ENCODE measurements at regions not wholly inside any gene's neighbourhood (a gene's known extent, or its start where the extent isn't known, plus 50 kb on each side); places are given as distances from the start of the nearest gene placed in this dataset.

DNA sequence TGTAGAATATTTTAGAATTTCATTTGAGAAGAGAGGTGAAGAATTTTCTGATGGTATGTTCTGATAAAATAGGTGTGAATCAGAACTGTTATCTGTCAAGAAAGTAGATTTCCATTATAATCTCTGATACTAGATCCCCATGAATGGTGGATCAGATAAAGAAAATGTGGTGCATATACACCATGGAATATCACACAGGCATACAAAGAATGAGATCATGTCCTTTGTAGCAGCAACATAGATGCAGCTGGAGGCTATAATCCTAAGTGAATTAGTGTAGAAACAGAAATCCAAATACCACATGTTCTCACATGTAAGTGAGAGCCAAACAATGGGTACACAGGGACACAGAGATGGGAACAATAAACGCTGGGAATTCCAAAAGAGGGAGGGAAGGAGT is 372.0 kb upstream of the ATP2B1 start:
- H3K4me2 ChIP-seq (ENCODE audit: low read length), result no peak overlapping the region
- no peaks in the 10 kb centered on the region for H3K36me3 ChIP-seq (ENCODE audit: insufficient read depth, low read length)
- Mint-ChIP-seq H3K36me3 (ENCODE audit: low read depth, unreplicated experiment) (no peaks in the 10 kb centered on the region), H3K27me3 (ENCODE audit: low read depth, unreplicated experiment) (no peaks in the 10 kb centered on the region), H3K4me1 (ENCODE audit: low read depth, unreplicated experiment) (peaks cover 9% of the 10 kb centered on the region), H3K9me3 (ENCODE audit: unreplicated experiment) (no peaks in the 10 kb centered on the region), H3K27ac (ENCODE audit: unreplicated experiment) (no peak overlapping the region), H3K4me3 (ENCODE audit: unreplicated experiment) (no peak overlapping the region)
- no peak for FAIRE-seq
- TF ChIP-seq EZH2 (IDR thresholded peaks at IDR 0.05; ENCODE audit: insufficient read depth, low read length), result no peak
- TF ChIP-seq, protein P1, sequence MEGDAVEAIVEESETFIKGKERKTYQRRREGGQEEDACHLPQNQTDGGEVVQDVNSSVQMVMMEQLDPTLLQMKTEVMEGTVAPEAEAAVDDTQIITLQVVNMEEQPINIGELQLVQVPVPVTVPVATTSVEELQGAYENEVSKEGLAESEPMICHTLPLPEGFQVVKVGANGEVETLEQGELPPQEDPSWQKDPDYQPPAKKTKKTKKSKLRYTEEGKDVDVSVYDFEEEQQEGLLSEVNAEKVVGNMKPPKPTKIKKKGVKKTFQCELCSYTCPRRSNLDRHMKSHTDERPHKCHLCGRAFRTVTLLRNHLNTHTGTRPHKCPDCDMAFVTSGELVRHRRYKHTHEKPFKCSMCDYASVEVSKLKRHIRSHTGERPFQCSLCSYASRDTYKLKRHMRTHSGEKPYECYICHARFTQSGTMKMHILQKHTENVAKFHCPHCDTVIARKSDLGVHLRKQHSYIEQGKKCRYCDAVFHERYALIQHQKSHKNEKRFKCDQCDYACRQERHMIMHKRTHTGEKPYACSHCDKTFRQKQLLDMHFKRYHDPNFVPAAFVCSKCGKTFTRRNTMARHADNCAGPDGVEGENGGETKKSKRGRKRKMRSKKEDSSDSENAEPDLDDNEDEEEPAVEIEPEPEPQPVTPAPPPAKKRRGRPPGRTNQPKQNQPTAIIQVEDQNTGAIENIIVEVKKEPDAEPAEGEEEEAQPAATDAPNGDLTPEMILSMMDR (IDR thresholded peaks at IDR 0.05; ENCODE audit: insufficient read depth, low read depth, low read length), result no peak
- no peaks in the 10 kb centered on the region for H3K9me3 ChIP-seq (ENCODE audit: insufficient read depth, low read depth, low read length)
- H4K20me1 ChIP-seq (ENCODE audit: insufficient read depth, low read length), result no peaks in the 10 kb centered on the region
- no peaks in the 10 kb centered on the region for H3K79me2 ChIP-seq (ENCODE audit: insufficient read depth, low read length)
- DNase-seq (ENCODE audit: low read depth), result no peak
- H3K4me1 ChIP-seq (ENCODE audit: insufficient read depth, low read length), result peaks cover 1% of the 10 kb centered on the region
- H3K4me3 ChIP-seq (ENCODE audit: insufficient read depth, low read depth, low read length), result no peak overlapping the region
- no peak overlapping the region for H3K27ac ChIP-seq (ENCODE audit: low read depth, low read length)
- H3K9ac ChIP-seq (ENCODE audit: low read length), result no peak overlapping the region
- no peak overlapping the region for H2AFZ ChIP-seq (ENCODE audit: low read depth, low read length)
- no peaks in the 10 kb centered on the region for H3K27me3 ChIP-seq (ENCODE audit: insufficient read depth, low read length)

DNA sequence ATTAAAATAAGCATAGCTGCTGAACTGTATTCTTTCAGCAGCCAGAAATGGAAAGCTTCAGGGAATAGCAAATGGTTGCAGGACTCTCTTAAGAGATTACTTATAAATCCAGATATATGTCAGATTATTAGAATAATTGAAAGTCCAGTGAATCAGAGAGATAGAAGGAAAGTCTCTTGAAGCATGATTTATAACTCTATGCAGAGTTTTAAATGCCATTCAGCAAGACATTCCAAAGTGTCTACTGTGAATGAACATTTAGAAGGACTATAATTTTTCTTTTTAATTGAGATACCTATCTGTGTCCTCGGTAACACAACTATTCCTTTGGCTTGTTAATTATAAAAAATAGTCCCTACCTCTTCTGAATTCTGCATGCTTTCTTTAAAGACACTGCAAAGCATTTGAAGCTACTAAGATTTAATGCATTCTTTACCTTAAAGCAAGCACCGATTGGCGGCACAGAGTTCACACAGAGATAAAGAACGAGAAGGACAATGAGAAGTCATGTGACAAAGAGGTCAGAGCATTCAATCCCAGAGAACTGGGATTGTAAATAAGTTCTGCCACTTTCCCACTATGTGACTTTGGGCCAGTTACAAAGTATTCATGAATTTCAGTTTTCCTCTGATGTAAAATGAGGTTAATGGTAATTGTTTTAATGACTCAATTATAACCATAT is 371.0 kb upstream of the ATP2B1 start:
- Histone ChIP-seq H3K4me2 (ENCODE audit: low read length) (no peak overlapping the region), H3K27ac (ENCODE audit: low read depth, low read length) (no peak overlapping the region), H3K9ac (ENCODE audit: low read length) (no peak overlapping the region), H3K4me3 (ENCODE audit: insufficient read depth, low read depth, low read length) (no peak overlapping the region), H2AFZ (ENCODE audit: low read depth, low read length) (no peak overlapping the region), H3K9me3 (ENCODE audit: insufficient read depth, low read depth, low read length) (no peaks in the 10 kb centered on the region), H3K4me1 (ENCODE audit: insufficient read depth, low read length) (no peaks in the 10 kb centered on the region), H3K79me2 (ENCODE audit: insufficient read depth, low read length) (no peaks in the 10 kb centered on the region), H3K27me3 (ENCODE audit: insufficient read depth, low read length) (no peaks in the 10 kb centered on the region), H4K20me1 (ENCODE audit: insufficient read depth, low read length) (no peaks in the 10 kb centered on the region), H3K36me3 (ENCODE audit: insufficient read depth, low read length) (no peaks in the 10 kb centered on the region)
- no peaks in the 10 kb centered on the region for H3K36me3 Mint-ChIP-seq (ENCODE audit: low read depth, unreplicated experiment)
- H3K9me3 Mint-ChIP-seq (ENCODE audit: unreplicated experiment), result peaks cover 5% of the 10 kb centered on the region
- no peak overlapping the region for H3K4me3 Mint-ChIP-seq (ENCODE audit: unreplicated experiment)
- FAIRE-seq (no peak), DNase-seq (ENCODE audit: low read depth) (no peak)
- TF ChIP-seq, protein P1 (IDR thresholded peaks at IDR 0.05; ENCODE audit: insufficient read depth, low read depth, low read length), result no peak
- no peak for TF ChIP-seq EZH2 (IDR thresholded peaks at IDR 0.05; ENCODE audit: insufficient read depth, low read length)
- H3K27ac Mint-ChIP-seq (ENCODE audit: unreplicated experiment), result no peak overlapping the region
- peaks cover 3% of the 10 kb centered on the region for H3K27me3 Mint-ChIP-seq (ENCODE audit: low read depth, unreplicated experiment)
- peaks cover 2% of the 10 kb centered on the region for H3K4me1 Mint-ChIP-seq (ENCODE audit: low read depth, unreplicated experiment)

DNA sequence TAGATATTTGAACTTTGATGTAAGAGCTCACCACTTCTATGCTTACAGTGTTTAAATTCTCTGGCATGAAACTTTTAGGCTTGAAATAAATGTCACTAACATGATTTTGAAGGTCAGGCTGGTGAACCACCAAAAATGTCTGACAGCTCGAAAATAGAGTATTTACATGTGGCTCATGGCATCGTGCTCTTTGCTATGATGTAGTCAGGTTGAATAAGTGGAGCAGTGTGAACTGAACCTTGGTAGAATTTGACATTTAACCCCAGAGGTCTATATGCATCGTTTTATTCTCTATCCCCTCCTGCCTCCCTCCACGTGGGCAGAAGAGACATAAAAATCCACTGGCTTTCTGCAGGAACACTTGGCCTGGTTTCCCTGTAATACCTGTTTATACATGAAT is 369.7 kb upstream of the ATP2B1 start:
- Mint-ChIP-seq H3K27me3 (ENCODE audit: low read depth, unreplicated experiment) (peaks cover 3% of the 10 kb centered on the region), H3K9me3 (ENCODE audit: unreplicated experiment) (peaks cover 5% of the 10 kb centered on the region), H3K36me3 (ENCODE audit: low read depth, unreplicated experiment) (no peaks in the 10 kb centered on the region), H3K27ac (ENCODE audit: unreplicated experiment) (no peak overlapping the region), H3K4me1 (ENCODE audit: low read depth, unreplicated experiment) (peaks cover 2% of the 10 kb centered on the region), H3K4me3 (ENCODE audit: unreplicated experiment) (no peak overlapping the region)
- DNase-seq (ENCODE audit: low read depth), result no peak
- FAIRE-seq, result no peak
- no peak overlapping the region for H3K4me3 ChIP-seq (ENCODE audit: insufficient read depth, low read depth, low read length)
- no peak overlapping the region for H3K9ac ChIP-seq (ENCODE audit: low read length)
- no peak overlapping the region for H2AFZ ChIP-seq (ENCODE audit: low read depth, low read length)
- H4K20me1 ChIP-seq (ENCODE audit: insufficient read depth, low read length), result no peaks in the 10 kb centered on the region
- H3K27me3 ChIP-seq (ENCODE audit: insufficient read depth, low read length), result no peaks in the 10 kb centered on the region
- no peak for TF ChIP-seq EZH2 (IDR thresholded peaks at IDR 0.05; ENCODE audit: insufficient read depth, low read length)
- TF ChIP-seq, protein P1 (IDR thresholded peaks at IDR 0.05; ENCODE audit: insufficient read depth, low read depth, low read length), result no peak
- no peaks in the 10 kb centered on the region for H3K79me2 ChIP-seq (ENCODE audit: insufficient read depth, low read length)
- H3K4me2 ChIP-seq (ENCODE audit: low read length), result no peak overlapping the region
- H3K36me3 ChIP-seq (ENCODE audit: insufficient read depth, low read length), result no peaks in the 10 kb centered on the region
- no peaks in the 10 kb centered on the region for H3K4me1 ChIP-seq (ENCODE audit: insufficient read depth, low read length)
- H3K27ac ChIP-seq (ENCODE audit: low read depth, low read length), result no peak overlapping the region
- no peaks in the 10 kb centered on the region for H3K9me3 ChIP-seq (ENCODE audit: insufficient read depth, low read depth, low read length)
